ENCODE measurements at regions not wholly inside any gene's neighbourhood (a gene's known extent, or its start where the extent isn't known, plus 50 kb on each side); places are given as distances from the start of the nearest gene placed in this dataset.

GRCh38 chrX:39773923-39774773 is 323.6 kb downstream of the BCOR start (continued):
- no peak for TF ChIP-seq PRDM10 (tag by site-specific recombination; IDR thresholded peaks at IDR 0.05)
- no peak for TF ChIP-seq ZNF561 (tag by site-specific recombination; IDR thresholded peaks at IDR 0.05; ENCODE audit: borderline replicate concordance)
- TF ChIP-seq SP7 (tag by site-specific recombination; IDR thresholded peaks at IDR 0.05) = no peak
- TF ChIP-seq ZNF660 (tag by site-specific recombination; IDR thresholded peaks at IDR 0.05) = no peak
- no peak for TF ChIP-seq ZNF138 (tag by site-specific recombination; IDR thresholded peaks at IDR 0.05; ENCODE audit: borderline replicate concordance)

- TF ChIP-seq ZNF391 (tag by site-specific recombination; IDR thresholded peaks at IDR 0.05; ENCODE audit: borderline replicate concordance, low read depth) (no peak), GLI4 (tag by site-specific recombination; IDR thresholded peaks at IDR 0.05) (no peak), ZNF571 (tag by site-specific recombination; IDR thresholded peaks at IDR 0.05) (no peak), ZNF423 (tag by site-specific recombination; IDR thresholded peaks at IDR 0.05) (no peak), ZNF133 (tag by site-specific recombination; IDR thresholded peaks at IDR 0.05) (no peak), SP2 (tag by site-specific recombination; IDR thresholded peaks at IDR 0.05) (no peak), ZNF280C (tag by site-specific recombination; IDR thresholded peaks at IDR 0.05) (no peak), ZNF658 (tag by site-specific recombination; IDR thresholded peaks at IDR 0.05) (no peak), INSM2 (tag by site-specific recombination; IDR thresholded peaks at IDR 0.05) (no peak), SCRT1 (tag by site-specific recombination; IDR thresholded peaks at IDR 0.05; ENCODE audit: borderline replicate concordance) (no peak), ZNF776 (tag by site-specific recombination; IDR thresholded peaks at IDR 0.05; ENCODE audit: borderline replicate concordance) (no peak)
- TF ChIP-seq, protein P1, sequence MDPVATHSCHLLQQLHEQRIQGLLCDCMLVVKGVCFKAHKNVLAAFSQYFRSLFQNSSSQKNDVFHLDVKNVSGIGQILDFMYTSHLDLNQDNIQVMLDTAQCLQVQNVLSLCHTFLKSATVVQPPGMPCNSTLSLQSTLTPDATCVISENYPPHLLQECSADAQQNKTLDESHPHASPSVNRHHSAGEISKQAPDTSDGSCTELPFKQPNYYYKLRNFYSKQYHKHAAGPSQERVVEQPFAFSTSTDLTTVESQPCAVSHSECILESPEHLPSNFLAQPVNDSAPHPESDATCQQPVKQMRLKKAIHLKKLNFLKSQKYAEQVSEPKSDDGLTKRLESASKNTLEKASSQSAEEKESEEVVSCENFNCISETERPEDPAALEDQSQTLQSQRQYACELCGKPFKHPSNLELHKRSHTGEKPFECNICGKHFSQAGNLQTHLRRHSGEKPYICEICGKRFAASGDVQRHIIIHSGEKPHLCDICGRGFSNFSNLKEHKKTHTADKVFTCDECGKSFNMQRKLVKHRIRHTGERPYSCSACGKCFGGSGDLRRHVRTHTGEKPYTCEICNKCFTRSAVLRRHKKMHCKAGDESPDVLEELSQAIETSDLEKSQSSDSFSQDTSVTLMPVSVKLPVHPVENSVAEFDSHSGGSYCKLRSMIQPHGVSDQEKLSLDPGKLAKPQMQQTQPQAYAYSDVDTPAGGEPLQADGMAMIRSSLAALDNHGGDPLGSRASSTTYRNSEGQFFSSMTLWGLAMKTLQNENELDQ (tag by site-specific recombination; IDR thresholded peaks at IDR 0.05; ENCODE audit: low read depth) = no peak
- TF ChIP-seq, protein P2, sequence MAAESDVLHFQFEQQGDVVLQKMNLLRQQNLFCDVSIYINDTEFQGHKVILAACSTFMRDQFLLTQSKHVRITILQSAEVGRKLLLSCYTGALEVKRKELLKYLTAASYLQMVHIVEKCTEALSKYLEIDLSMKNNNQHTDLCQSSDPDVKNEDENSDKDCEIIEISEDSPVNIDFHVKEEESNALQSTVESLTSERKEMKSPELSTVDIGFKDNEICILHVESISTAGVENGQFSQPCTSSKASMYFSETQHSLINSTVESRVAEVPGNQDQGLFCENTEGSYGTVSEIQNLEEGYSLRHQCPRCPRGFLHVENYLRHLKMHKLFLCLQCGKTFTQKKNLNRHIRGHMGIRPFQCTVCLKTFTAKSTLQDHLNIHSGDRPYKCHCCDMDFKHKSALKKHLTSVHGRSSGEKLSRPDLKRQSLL (tag by site-specific recombination; IDR thresholded peaks at IDR 0.05) = no peak
- CTCF ChIA-PET = interaction anchor here (0.6 to 0.8 kb wide), 2 partner anchors 21 to 587 kb away, joined by 3 to 4 read pairs; no protein-coding TSS in a partner anchor
- POLR2A ChIA-PET = interaction anchor here (0.5 kb wide), 1 partner anchor 266 kb away, joined by 6 read pairs; no protein-coding TSS in a partner anchor
Observed at GRCh38 chrX:39774774-39775328, 322.9 kb downstream of the BCOR start.

More at GRCh38 chrX:39774774-39775328, 322.9 kb downstream of the BCOR start:
- no peaks in the 10 kb centered on the region for H3K36me3 ChIP-seq (ENCODE audit: control insufficient read depth in 2 of 2, insufficient read depth in 1 of 2, low read length in 2 of 2)
- H3K4me1 ChIP-seq (ENCODE audit: control insufficient read depth, insufficient read depth, low read length) = 0 out of 2 replicates have a peak, but pooled peaks cover 2% of the 10 kb centered on the region
- no peaks in the 10 kb centered on the region for H3K9me3 ChIP-seq (ENCODE audit: control insufficient read depth, insufficient read depth, low read depth, low read length)
- no peak overlapping the region for H3K4me3 ChIP-seq (ENCODE audit: low read depth, low read length)
- no peak overlapping the region for H3K27ac ChIP-seq (ENCODE audit: extremely low read depth, low read depth, low read length)

Data from HEK293 (cell line).